GM18511 (cell line): ENCODE measurements at regions not wholly inside any gene's neighbourhood (a gene's known extent, or its start where the extent isn't known, plus 50 kb on each side); places are given as distances from the start of the nearest gene placed in this dataset.
"Not testable (repeated sequence)": the region's sequence is repeated elsewhere in the genome, so short reads cannot be mapped to it uniquely, and the experiment has no call there.

Source experiments
- ATAC-seq: cut with Tn5 transposase; IDR thresholded peaks from one replicate; pipeline ENCODE4 v1.9.1; 2021; ENCODE audit warnings: mild to moderate bottlenecking, moderate library complexity; ENCODE audit not compliant: unreplicated experiment

DNA sequence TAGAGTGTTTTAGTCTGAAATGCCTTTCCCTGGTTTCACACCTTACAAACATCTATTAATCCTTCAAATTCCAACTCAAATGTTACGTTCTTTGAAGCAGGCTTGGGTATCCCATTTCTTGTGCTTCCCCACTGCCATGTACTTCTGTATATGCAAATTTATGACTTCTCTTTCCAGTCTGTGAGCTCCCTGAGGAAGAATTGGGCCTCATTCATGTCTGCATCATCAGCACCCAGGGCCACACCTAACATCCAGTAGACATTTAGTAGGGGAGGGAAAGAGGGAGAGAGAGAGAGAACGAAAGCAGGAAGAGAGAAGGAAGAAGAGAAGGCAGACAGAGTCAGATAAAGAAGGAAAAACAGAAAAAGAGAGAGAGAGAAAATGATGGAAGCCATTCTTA lies 53.3 kb upstream of the KY start:
- ATAC-seq: no peak

DNA sequence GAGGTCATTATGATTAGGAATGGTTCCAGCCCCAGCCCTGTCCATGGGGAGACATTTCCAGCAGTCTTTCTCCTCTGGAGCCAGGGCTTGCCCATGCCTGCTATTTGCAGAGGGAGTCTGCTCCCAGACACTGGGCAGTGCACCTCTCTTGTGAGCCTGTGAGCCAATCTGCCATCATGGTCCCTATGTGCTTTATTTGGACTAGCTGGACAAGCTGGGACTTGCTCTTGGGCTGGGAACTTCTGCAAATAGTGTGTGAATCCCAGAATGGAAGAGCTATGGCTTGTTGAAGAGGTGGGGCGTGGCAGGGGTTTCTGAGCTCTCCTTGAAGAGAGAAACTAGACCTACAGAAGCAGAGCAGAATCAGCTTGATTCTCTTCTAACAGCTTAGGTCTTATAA lies 53.7 kb upstream of the KY start:
- no peak for ATAC-seq

DNA sequence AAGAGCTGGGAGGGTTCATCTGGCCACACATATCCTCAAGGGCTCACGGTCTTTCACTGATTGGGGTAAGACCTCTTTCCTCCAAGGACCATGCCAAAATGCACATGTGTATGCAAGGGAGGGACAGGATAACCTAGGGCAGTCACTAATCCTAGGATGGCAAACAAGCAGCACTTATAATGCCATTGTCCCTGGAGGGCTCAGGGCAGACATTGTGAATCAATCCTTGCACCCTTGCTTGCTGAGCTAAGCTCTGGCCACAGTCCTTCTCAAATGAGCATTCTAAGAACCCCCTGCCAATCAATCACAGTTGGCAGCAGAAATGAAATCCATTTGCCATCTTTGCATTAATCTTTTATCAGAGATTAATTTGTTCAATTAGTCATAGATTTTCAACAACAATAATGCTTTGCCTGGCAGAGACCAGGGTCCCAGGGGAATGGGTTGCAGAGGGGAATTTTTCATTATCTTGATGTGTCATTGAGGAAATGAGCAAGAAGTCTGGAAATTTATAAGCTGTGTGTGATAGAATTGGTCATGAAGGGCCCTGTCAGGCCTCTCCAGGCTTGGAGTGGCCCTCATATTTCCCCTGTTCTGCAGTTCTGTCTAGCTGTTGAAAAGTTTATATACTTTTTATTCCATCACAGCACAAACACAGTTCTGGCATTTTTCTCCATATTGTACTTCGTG lies 57.2 kb upstream of the KY start:
- no peak for ATAC-seq

DNA sequence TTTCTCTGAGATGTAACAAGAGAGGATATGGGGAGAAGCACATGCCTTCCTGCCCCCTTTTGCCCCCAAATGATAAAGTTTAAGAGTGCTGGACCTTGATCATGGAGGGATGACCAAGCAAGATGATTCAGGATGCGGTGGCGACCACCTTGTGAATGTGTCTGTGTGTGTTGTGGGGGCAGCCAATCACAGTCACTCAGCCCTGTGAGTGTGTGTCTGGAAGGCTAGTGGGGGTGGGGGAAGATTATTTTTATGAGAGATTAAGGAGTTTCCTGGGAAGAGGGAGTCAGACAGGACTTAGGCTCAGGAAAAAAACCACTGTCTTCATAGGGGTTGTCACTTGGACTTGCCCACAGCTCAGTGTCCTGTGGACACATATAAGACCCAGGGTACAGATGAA lies 57.8 kb upstream of the KY start:
- no peak for ATAC-seq

DNA sequence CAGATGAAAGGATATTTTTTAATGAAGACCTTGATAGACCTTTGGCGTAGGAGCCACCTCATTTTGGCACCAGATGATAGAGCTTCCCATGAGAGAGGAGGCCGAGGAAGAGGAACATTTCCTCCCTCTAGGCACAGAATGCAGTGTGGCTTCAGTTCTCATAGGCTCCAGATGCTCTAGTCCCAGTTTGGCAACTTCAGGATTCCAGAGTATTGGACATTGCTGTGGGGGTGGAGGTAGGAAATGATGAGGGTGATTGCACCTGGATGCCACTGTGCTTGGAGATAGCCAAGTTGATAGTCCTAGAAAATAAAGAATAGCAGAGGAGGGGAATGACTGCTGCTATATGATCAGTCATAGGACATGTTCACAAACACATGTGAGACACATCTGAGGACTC lies 58.3 kb upstream of the KY start:
- ATAC-seq: no peak

DNA sequence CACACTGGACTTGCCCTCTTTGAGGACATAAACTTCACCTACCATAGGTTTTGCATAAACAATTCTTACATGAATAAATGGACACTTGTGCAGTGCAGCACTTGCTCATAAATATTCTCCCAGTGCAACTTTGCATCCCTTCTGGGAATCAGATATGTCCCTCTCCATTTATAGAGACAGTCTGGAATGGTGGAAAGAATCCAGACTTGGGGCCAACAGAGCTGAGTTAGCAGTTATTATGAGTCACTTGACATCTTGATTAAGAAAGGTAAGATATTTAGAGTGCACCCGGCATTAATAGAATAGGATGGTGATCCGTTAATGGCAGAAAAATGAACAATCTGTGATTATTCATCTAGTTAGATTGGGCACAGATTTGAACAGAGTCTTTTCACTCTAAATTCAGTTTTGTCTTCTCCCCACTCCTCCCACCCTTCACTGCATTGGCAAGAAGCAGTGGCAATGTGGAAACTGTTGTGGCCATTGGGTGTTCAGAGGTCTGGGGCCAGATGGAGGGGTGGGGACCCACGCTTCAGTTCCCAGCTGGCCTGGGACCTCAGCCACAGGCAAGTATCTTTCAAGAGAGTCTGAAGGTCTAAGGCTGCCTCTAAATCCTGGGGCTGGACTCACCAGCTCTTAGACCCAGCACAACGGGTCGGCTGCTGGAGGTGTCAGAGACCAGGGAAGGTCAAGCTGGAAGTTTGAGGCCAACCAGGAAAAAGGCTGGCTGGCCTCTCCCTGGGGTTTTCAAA lies 58.9 kb upstream of the KY start:
- ATAC-seq: no peak

DNA sequence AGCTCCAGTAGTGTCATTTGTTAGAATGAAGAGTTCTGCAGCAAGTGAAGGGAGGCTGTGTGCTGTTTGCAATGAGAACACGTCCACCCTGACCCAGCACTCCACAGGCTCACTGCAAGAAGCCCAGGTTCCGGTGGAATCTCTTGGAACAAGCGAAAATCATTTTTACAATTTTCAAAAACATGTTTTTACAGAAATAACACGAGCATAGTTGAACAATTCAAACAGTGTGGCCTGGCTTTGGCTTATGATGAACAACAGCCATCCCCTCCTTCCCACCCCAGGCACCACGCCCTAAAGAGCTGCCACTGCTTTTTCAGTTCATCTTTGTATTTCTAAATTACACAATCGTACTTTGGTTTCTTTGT lies 59.5 kb upstream of the KY start:
- ATAC-seq: no peak

DNA sequence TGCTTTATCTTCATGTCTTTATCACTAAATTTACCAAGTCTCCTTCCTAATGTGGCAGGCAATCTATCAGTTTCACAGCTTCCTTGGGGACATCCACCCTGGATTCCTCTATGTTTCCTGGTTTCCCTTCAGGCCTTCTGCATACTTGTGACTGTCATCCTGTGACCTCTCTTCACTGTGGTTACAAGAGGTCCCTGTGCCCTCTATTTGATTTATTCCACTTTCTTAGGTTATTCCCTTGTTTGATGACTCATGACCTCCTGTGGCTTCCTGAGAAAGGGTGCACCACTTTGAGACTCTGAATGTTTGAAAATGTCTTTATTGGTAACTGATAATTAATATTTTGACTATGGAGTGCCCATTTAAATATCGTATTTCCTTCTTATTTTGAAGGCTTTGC lies 60.5 kb upstream of the KY start:
- no peak for ATAC-seq

DNA sequence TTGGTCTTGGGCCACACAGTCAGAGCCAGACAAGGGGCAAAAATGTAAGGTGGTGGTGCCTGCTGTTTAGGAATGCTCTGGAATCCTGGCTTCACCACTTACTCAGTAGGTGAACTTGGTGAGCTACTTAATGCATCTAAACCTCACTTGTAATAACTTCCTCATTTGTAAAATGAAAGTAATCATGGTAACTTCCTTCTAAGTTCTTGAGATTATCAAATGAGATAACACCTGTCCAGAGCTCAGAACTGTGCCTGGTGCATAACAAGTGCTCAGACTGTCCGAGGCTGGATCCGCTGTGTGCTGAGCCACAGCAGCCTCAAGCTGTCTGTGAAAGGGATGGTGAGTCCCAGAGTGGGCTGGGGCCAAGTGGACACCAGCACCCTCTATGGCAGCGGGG lies 62.8 kb upstream of the KY start:
- ATAC-seq: peak; percentile 65

DNA sequence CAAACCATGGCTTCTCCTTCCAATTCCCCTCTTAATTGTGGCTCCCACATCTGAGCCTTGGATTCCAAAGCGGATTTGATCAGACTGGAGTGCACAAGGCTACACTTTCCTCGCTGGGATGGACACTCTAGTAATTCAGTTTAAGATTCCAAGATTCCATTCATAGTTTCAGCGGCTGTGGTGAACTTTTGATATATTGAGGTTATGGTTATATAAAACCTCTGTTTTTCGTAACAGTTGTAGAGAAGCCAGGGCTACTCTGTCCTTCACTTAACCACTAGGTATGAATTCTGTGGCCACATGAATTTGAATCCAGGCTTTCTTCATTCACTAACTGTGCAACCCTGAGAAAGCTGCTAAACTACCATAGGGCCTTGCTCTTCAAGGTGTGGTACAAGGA lies 67.9 kb upstream of the KY start:
- ATAC-seq: no peak

DNA sequence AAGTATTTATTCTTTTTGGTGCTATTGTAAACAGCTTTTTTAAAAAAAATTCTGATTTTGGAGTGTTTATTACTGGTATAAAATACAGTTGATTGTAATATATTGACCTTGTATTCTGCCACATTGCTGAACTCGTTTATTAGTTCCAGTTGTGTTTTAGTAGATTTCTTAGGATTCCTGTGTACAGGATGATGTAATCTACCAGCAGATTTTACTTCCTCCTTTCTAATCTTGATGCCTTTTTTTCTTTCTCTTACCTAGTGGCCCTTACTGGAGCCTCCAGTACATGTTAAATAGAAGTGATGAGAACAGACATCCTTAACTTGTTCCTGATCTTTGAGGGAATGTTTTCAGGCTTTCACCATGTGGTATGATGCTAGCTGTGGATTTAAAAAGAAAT lies 70.4 kb upstream of the KY start:
- no peak for ATAC-seq

DNA sequence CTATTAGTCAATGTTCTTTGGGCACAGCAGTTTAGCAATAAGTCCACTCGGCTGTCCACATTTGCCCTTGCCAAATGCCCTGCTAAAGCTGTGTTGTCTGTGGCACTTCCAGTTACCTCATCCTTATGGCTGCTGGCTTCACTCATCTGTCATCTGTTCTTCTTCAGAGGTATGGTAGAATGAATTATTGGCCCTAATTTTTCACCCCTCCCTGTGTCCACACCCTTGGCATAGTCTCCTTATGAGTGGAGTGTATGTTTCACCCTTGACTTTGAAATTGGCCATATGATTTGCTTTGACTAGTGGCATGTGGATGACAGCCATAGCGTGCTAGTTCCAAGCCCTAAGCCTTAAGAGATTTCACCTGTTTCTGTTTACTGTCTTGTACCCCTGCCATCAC lies 72.1 kb upstream of the EPHB1 start:
- ATAC-seq: no peak

DNA sequence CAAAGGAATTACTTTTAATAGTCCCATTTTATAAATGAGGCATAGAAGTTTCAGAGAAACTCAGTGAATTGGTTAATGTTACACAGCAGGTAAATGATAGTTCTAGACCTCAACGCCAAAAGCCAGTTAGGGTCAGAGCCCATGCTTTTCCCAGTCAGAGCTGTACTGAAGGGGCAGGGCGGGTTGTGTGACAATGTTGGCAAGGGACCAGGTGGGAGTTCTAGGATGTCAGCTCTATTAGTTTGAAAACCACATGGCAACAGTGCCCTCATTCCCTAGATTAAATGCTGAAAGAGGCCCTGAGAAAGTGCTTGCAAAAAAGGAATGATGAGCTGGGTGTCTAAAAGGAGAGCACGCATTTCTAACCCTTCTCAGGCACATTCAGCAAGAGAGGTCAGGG lies 65.4 kb upstream of the EPHB1 start:
- ATAC-seq: no peak

DNA sequence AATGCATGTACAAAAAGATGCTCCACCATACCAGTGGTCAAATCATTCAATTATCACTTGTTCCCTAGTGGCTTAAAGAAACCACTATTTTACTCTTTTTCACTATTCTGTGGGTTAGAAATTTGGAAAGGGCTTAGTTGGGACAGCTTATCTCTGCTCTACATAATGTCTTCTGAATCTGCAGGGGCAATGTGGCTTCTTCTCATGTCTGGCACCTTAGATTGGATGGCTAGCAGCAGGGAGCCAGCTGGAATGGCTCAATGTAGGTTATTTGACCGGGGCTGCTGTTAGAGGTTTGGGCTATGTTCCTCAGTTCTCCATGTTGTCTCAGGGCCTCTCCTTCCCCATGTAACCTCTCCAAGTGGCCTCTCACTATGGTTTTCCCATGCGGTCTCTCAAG lies 57.5 kb upstream of the EPHB1 start:
- no peak for ATAC-seq

DNA sequence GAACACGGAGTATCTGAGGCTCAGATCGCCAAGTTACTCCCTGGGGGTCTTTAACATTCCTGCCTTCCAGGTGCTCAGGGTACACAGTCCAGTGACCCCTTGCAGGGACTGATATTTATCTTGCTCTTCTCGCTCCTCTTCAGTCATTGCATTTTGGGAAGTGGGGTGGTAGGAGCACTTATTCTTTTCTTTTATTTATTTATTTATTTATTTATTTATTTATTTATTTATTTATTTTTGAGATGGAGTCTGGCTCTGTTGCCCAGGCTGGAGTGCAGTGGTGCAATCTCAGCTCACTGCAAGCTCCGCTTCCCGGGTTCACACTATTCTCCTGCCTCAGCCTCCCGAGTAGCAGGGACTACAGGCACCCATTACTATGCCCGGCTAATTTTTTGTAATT lies 55.0 kb upstream of the EPHB1 start:
- ATAC-seq: not testable (repeated sequence)

DNA sequence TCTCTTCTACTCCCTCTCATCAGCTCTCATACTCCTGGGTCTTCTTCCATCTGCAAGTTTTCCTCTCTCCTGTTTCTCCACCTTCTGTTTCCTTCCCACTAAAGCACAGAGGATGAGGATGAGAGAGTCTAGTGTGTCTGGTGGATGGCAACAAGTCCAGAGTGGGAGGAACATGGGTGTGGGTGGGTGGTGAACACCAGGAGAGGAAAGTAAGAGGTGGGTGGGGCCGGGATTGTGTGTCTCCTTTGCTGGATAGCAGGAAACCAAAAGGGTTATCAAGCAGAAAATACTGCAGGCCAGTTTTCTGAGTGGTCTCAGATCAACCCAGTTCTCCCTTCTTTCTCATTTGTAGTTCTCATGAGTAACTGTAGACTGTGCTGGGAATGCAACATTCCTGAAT lies 52.9 kb upstream of the EPHB1 start:
- no peak for ATAC-seq

DNA sequence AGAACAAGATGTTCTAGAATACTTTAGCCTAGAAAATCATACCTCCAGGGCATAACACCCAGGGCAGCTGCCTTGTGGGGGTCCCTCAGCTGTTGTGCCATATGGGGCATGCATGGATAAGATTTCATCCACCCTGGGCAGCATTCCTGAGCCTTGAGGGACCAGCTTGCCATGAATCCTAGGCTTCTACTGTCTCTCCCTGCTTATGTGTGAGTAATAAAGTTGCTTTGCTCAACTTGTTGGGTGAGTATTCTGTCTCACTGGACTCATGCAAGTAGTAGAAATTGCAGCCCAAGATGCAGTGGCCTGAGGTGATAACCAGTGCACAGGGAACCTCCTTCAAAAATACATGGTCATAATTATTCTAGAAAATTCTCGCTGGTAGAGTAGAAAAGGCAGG lies 52.1 kb upstream of the EPHB1 start:
- ATAC-seq: no peak
